PC-3 (cell line): ENCODE measurements at regions not wholly inside any gene's neighbourhood (a gene's known extent, or its start where the extent isn't known, plus 50 kb on each side); places are given as distances from the start of the nearest gene placed in this dataset.

Experiments used
- ATAC-seq: fragments of 200-7000 bp; cut with Tn5 transposase; 2 replicates; pipeline ENCODE4 v1.9.1; 2020; ENCODE audit warnings: mild to moderate bottlenecking, moderate library complexity
- BruUV-seq: library from RNA; stranded (reverse); fragments of 400-500 nt; replicated peaks from 2 replicates; lab custom pipeline; 2021; lab: Mats Ljungman, UMichigan
- CTCF ChIA-PET: fragments of 300-600 bp; sonication (Branson Sonifier 250); formaldehyde crosslinking; loops from one replicate; lab custom pipeline; 2022; ENCODE audit warnings: antibody characterized with exemption; lab: Charles Lee
- POLR2A ChIA-PET: fragments of 300-600 bp; sonication (Branson Sonifier 250); formaldehyde crosslinking; loops from one replicate; lab custom pipeline; 2022; ENCODE audit warnings: antibody characterized with exemption; ENCODE audit not compliant: unreplicated experiment; lab: Charles Lee
- DNase-seq: peaks from one replicate; pipeline ENCODE4 v3.0.0-alpha.2; 2015
- H2AFZ ChIP-seq: fragments of 300-600 bp; sonication (generic); 2 replicates; pipeline ENCODE4 v1.6.0; 2016; ENCODE audit warnings: antibody characterized with exemption, low read length
- H3F3A ChIP-seq: fragments of 300-600 bp; sonication (generic); one replicate; pipeline ENCODE4 v1.6.0; 2017; ENCODE audit warnings: antibody characterized with exemption, low read length, control low read depth, mild to moderate bottlenecking; ENCODE audit not compliant: unreplicated experiment
- H3K27ac ChIP-seq: fragments of 300-600 bp; sonication (generic); 2 replicates; pipeline ENCODE4 v1.5.1; 2016; ENCODE audit warnings: mild to moderate bottlenecking, low read length
- H3K27me3 ChIP-seq: fragments of 300-600 bp; sonication (generic); 2 replicates; pipeline ENCODE4 v1.6.1; 2016; ENCODE audit warnings: low read length, mixed read lengths
- H3K36me3 ChIP-seq: fragments of 300-600 bp; sonication (generic); 2 replicates; pipeline ENCODE4 v1.6.1; 2016; ENCODE audit warnings: low read depth, mixed run types, low read length, mixed read lengths
- H3K4me1 ChIP-seq: fragments of 300-600 bp; sonication (generic); 2 replicates; pipeline ENCODE4 v1.5.1; 2016; ENCODE audit warnings: low read length; ENCODE audit not compliant: insufficient read depth
- H3K4me2 ChIP-seq: fragments of 300-600 bp; sonication (generic); 2 replicates; pipeline ENCODE4 v1.6.0; 2016; ENCODE audit warnings: low read length
- H3K4me3 ChIP-seq: fragments of 300-600 bp; sonication (generic); 2 replicates; pipeline ENCODE4 v1.5.1; 2016; ENCODE audit warnings: mild to moderate bottlenecking, low read length, mixed read lengths
- H3K79me2 ChIP-seq: fragments of 300-600 bp; sonication (generic); 2 replicates; pipeline ENCODE4 v1.6.1; 2017; ENCODE audit warnings: low read length, mixed read lengths
- H3K9ac ChIP-seq: fragments of 300-600 bp; sonication (generic); 2 replicates; pipeline ENCODE4 v1.6.0; 2016; ENCODE audit warnings: mild to moderate bottlenecking, low read length
- H3K9me2 ChIP-seq: fragments of 300-600 bp; sonication (generic); replicated peaks from 2 replicates; pipeline ENCODE4 v1.6.1; 2016; ENCODE audit warnings: mixed run types, low read length, mixed read lengths
- H3K9me3 ChIP-seq: fragments of 300-600 bp; sonication (generic); 2 replicates; pipeline ENCODE4 v1.6.1; 2016; ENCODE audit warnings: low read length, mixed read lengths
- H4K20me1 ChIP-seq: fragments of 300-600 bp; sonication (generic); 2 replicates; pipeline ENCODE4 v1.6.1; 2016; ENCODE audit warnings: low read length, mixed read lengths
- EZH2 ChIP-seq: fragments of 300-600 bp; sonication (generic); IDR thresholded peaks from one replicate; pipeline ENCODE4 v1.6.1; 2017; ENCODE audit warnings: antibody characterized with exemption, mild to moderate bottlenecking, low read length; ENCODE audit not compliant: unreplicated experiment
- EZH2phosphoT487 ChIP-seq: fragments of 300-600 bp; sonication (generic); IDR thresholded peaks from 2 replicates; pipeline ENCODE4 v1.6.1; 2018; ENCODE audit warnings: mild to moderate bottlenecking, antibody characterized with exemption, low read length, borderline replicate concordance
- intact Hi-C: fragments of 100-400 bp; cut with micrococcal nuclease; formaldehyde crosslinking; loops from 2 replicates; pipeline ENCODE4 v1.9.0; 2023
- TF ChIP-seq, protein P1 (sequence below): fragments of 300-600 bp; sonication (generic); conservative IDR thresholded peaks from 2 replicates; pipeline ENCODE4 v1.5.1; 2017; ENCODE audit warnings: antibody characterized with exemption, low read depth, mild to moderate bottlenecking, low read length

DNA sequence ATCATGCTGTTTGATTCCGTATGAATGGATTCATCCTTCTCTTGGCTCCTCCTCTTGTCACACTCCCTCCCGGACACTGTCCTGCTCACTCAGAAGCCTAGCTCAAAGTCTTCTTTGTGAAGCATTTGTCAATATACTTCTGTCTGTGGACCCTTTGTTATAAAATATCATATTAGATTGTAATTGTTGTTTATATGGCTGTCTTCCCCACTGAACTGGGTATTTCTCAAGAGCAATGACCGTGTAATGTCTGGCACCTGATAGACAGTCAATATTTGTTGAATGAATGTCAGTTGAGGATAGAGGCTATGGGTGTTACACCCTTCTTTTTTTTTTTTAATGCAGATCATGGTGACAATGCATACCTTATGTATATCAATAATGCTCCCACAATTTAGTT lies 335.3 kb downstream of the SOX4 start:
- no peaks in the 10 kb centered on the region for H3K4me1 ChIP-seq
- no peak overlapping the region for H3K27ac ChIP-seq
- intact Hi-C loops = loop anchor here (5.0 kb wide), 2 partner anchors 42 to 332 kb away; no protein-coding TSS in a partner anchor
- DNase-seq (no peak), ATAC-seq (no peak)
- H3K4me3 ChIP-seq = no peak overlapping the region
- H3K27me3 ChIP-seq = no peaks in the 10 kb centered on the region
- BruUV-seq = no TSS peak
- H3K36me3 ChIP-seq = no peaks in the 10 kb centered on the region
- no peaks in the 10 kb centered on the region for H4K20me1 ChIP-seq
- H3K9me3 ChIP-seq = no peaks in the 10 kb centered on the region
- TF ChIP-seq EZH2 = no peak
- no peak for TF ChIP-seq EZH2phosphoT487
- TF ChIP-seq, protein P1, sequence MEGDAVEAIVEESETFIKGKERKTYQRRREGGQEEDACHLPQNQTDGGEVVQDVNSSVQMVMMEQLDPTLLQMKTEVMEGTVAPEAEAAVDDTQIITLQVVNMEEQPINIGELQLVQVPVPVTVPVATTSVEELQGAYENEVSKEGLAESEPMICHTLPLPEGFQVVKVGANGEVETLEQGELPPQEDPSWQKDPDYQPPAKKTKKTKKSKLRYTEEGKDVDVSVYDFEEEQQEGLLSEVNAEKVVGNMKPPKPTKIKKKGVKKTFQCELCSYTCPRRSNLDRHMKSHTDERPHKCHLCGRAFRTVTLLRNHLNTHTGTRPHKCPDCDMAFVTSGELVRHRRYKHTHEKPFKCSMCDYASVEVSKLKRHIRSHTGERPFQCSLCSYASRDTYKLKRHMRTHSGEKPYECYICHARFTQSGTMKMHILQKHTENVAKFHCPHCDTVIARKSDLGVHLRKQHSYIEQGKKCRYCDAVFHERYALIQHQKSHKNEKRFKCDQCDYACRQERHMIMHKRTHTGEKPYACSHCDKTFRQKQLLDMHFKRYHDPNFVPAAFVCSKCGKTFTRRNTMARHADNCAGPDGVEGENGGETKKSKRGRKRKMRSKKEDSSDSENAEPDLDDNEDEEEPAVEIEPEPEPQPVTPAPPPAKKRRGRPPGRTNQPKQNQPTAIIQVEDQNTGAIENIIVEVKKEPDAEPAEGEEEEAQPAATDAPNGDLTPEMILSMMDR = no peak
- H3K4me2 ChIP-seq = no peak overlapping the region
- CTCF ChIA-PET = no interaction called here
- POLR2A ChIA-PET = no interaction called here
- 0 out of 2 replicates have a peak, but pooled peaks cover 3% of the 10 kb centered on the region for H3K9me2 ChIP-seq
- no peaks in the 10 kb centered on the region for H3K79me2 ChIP-seq
- no peak overlapping the region for H3K9ac ChIP-seq
- H2AFZ ChIP-seq = no peak overlapping the region
- H3F3A ChIP-seq = no peaks in the 10 kb centered on the region

DNA sequence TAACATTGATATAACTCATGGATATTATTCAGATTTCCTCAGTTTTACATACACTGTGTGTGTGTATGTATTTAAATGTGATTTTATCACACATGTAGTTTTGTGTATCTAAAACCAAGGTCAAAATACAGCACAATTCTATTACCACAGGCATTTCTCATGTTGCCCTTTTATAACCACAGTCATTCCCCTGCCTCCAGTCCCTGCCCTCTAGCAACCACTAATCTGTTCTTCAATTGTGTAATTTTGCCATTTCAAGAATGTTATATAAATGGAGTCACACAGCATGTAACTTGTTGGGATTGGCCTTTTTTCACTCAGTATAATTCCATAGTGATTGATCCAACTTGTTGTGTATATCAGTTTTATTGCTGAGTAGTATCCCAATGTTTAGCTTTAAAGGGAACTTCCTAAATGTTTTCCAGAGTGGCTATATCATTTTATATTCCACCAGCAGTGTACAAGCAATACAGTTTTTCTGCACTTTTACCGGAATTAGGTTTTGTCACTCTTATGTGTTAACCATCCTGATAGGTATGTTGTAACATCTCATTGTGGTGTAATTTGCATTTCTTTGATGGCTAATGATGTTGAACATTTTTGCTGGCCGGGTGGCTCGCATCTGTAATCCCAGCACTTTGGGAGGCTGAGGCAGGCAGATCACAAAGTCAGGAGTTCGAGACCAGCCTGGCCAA lies 338.2 kb downstream of the SOX4 start:
- DNase-seq (no peak), ATAC-seq (no peak)
- H3K4me1 ChIP-seq = no peaks in the 10 kb centered on the region
- TF ChIP-seq EZH2phosphoT487 = no peak
- TF ChIP-seq, protein P1 = no peak
- no peak for TF ChIP-seq EZH2
- H3K9me3 ChIP-seq = no peaks in the 10 kb centered on the region
- H3K9me2 ChIP-seq = no peaks in the 10 kb centered on the region
- H3K9ac ChIP-seq = no peak overlapping the region
- H3K79me2 ChIP-seq = no peaks in the 10 kb centered on the region
- no TSS peak for BruUV-seq
- no peaks in the 10 kb centered on the region for H3K36me3 ChIP-seq
- CTCF ChIA-PET = no interaction called here
- no peak overlapping the region for H3K4me3 ChIP-seq
- H3F3A ChIP-seq = no peaks in the 10 kb centered on the region
- H3K4me2 ChIP-seq = no peak overlapping the region
- H3K27ac ChIP-seq = no peak overlapping the region
- no peaks in the 10 kb centered on the region for H4K20me1 ChIP-seq
- POLR2A ChIA-PET = no interaction called here
- no peak overlapping the region for H2AFZ ChIP-seq
- H3K27me3 ChIP-seq = no peaks in the 10 kb centered on the region
- intact Hi-C loops = no loop called here

DNA sequence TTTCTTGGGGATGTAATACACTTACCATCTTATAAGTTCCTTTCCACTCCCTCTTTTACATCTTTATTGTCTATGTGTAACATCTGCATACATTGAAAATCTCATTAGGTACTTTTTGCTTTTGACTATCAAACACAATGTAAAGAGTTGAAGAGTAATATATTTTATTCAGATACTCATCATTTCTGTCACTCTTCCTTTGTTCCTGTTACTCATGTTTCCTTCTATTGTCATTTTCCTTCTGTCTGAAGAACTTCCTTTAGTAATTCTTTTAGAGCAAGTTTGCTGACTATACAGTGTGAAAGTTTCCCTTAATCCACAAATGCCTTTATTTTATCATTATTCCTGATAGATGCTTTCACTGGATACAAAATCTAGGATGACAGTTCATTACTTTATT lies 339.8 kb downstream of the SOX4 start:
- ChIA-PET CTCF (no interaction called here), POLR2A (no interaction called here)
- Histone ChIP-seq H3K79me2 (no peaks in the 10 kb centered on the region), H3K4me3 (no peak overlapping the region), H3K4me1 (no peaks in the 10 kb centered on the region), H3K27ac (no peak overlapping the region), H3F3A (no peaks in the 10 kb centered on the region), H3K9ac (no peak overlapping the region), H3K27me3 (no peaks in the 10 kb centered on the region), H3K4me2 (no peak overlapping the region), H4K20me1 (no peaks in the 10 kb centered on the region), H3K9me3 (no peaks in the 10 kb centered on the region), H2AFZ (no peak overlapping the region), H3K36me3 (no peaks in the 10 kb centered on the region), H3K9me2 (no peaks in the 10 kb centered on the region)
- no peak for ATAC-seq
- TF ChIP-seq, protein P1 = no peak
- TF ChIP-seq EZH2phosphoT487 (no peak), EZH2 (no peak)
- BruUV-seq = no TSS peak
- intact Hi-C loops = no loop called here
- DNase-seq = no peak
